ENCODE measurements at regions not wholly inside any gene's neighbourhood (a gene's known extent, or its start where the extent isn't known, plus 50 kb on each side); places are given as distances from the start of the nearest gene placed in this dataset.

GRCh38 chr18:60062396-60062795, 162.6 kb downstream of the PMAIP1 start:
- TF ChIP-seq REST (tag by site-specific recombination; IDR thresholded peaks at IDR 0.05), result no peak
- TF ChIP-seq ATF2 (tag by site-specific recombination; IDR thresholded peaks at IDR 0.05; ENCODE audit: low read depth), result no peak
- no peak for TF ChIP-seq ZNF274 (IDR thresholded peaks at IDR 0.05; ENCODE audit: low read length)
- no peak for TF ChIP-seq ZNF274 (tag by site-specific recombination; IDR thresholded peaks at IDR 0.05; ENCODE audit: borderline replicate concordance)

Data from HEK293 (cell line).